Neural progenitor cell (in vitro differentiated cells): ENCODE measurements at regions not wholly inside any gene's neighbourhood (a gene's known extent, or its start where the extent isn't known, plus 50 kb on each side); places are given as distances from the start of the nearest gene placed in this dataset.

ENCODE experiments used
- CTCF ChIP-seq: fragments of 200-600 bp; sonication (generic); IDR thresholded peaks from 2 replicates; pipeline ENCODE4 v1.5.1; 2017; ENCODE audit warnings: antibody characterized with exemption, mild to moderate bottlenecking
- EZH2 ChIP-seq: fragments of 200-600 bp; sonication (generic); IDR thresholded peaks from 2 replicates; pipeline ENCODE4 v1.6.1; 2017; ENCODE audit warnings: antibody characterized with exemption, mild to moderate bottlenecking, moderate library complexity
- EZH2phosphoT487 ChIP-seq: fragments of 200-600 bp; sonication (generic); IDR thresholded peaks from 2 replicates; pipeline ENCODE4 v1.6.1; 2017; ENCODE audit warnings: antibody characterized with exemption

- TF ChIP-seq CTCF = no peak
- TF ChIP-seq EZH2 = no peak
- TF ChIP-seq EZH2phosphoT487 = no peak
Measured at GRCh38 chr2:220673151-220673874, 898.8 kb downstream of the EPHA4 start.
